Pancreas (tissue), 10 donors: ENCODE measurements at regions not wholly inside any gene's neighbourhood (a gene's known extent, or its start where the extent isn't known, plus 50 kb on each side); places are given as distances from the start of the nearest gene placed in this dataset.

Source experiments
- ATAC-seq, 4 donors: fragments of 200-7000 bp; cut with Tn5 transposase; one replicate each; pipeline versions ENCODE4 v1.8.0 to v1.9.1; 2020; ENCODE audit warnings: mild to moderate bottlenecking in 4 of 4, moderate library complexity in 4 of 4
- DNase-seq, 6 donors: peaks; one replicate each; pipeline ENCODE4 v3.0.0-alpha.2; 2020
- FAIRE-seq: peaks from 2 replicates; lab custom pipeline; 2012; peaks lifted over from hg19 to GRCh38; lab: Jason Lieb, UNC
- H3K27ac ChIP-seq, 4 donors: fragments of 200-600 bp; sonication (generic); 1 replicate in 3 of 4; 2 replicates in 1 of 4; pipeline versions ENCODE4 v1.5.0 to v1.8.0; 2020
- H3K27me3 ChIP-seq, 4 donors: fragments of 200-600 bp; one replicate each; pipeline ENCODE4 v1.8.0; 2021
- H3K36me3 ChIP-seq, 3 donors: fragments of 200-600 bp; sonication (generic) in 1 of 3; one replicate each; pipeline versions ENCODE4 v1.5.0 to v1.8.0; 2020 to 2021
- H3K4me1 ChIP-seq, 3 donors: fragments of 200-600 bp; one replicate each; pipeline ENCODE4 v1.8.0; 2021
- H3K4me3 ChIP-seq, 4 donors: fragments of 200-600 bp; sonication (generic) in 2 of 4; one replicate each; pipeline versions ENCODE4 v1.5.0 to v1.8.0; 2020 to 2021
- H3K9me3 ChIP-seq, 4 donors: fragments of 200-600 bp; one replicate each; pipeline ENCODE4 v1.8.0; 2021
- CTCF ChIP-seq, 4 donors: fragments of 200-600 bp; sonication (generic) in 3 of 4; IDR thresholded peaks; one replicate each; pipeline versions ENCODE4 v1.5.0 to v1.8.0; 2021; ENCODE audit warnings: antibody characterized with exemption in 4 of 4
- WGBS, 2 donors: extraction: QIAGEN DNeasy Blood & Tissue Kit; methylation state at CpG; one replicate each; pipeline ENCODE4 v1.1.7; 2013; 5-methylcytosine and 5-hydroxymethylcytosine counted together
- intact Hi-C, 3 donors: fragments of 100-400 bp; cut with DNase I; formaldehyde crosslinking; loops; one replicate each; pipeline versions ENCODE4 v1.11.1 to v1.14.2; 2022
- donor health status: healthy with polysubstance abuse.
- donor health status: DM: no; HTN: no; CAD: no; lungs with moderate emphysema.
- donor health status: DM: no; HTN: no; CAD: no.
- donor health status: control.
- donor health status: control.
- donor health status: Bipolar disorder and iron deficiency.
- donor health status: DM: yes; HTN: yes; CAD: no.
- donor health status: DM: no; HTN: no; CAD: no.
- donor health status: DM: no; HTN: no; CAD: no.
- donor health status: DM: yes; HTN: yes; CAD: no.

- DNase-seq, result no peak
- TF ChIP-seq CTCF (IDR thresholded peaks at IDR 0.05), result no peak
- H3K27me3 ChIP-seq, result no peaks in the 10 kb centered on the region
- intact Hi-C loops, result no loop called here
- H3K4me1 ChIP-seq, result no peaks in the 10 kb centered on the region
- no peaks in the 10 kb centered on the region for H3K36me3 ChIP-seq
- H3K4me3 ChIP-seq, result no peak overlapping the region
- FAIRE-seq, result no peak
- no peak for ATAC-seq
- 56 to 67% methylated on average over 2 of the region's 2 CpGs for WGBS, 2 donors
- H3K27ac ChIP-seq, result no peak overlapping the region
- no peaks in the 10 kb centered on the region for H3K9me3 ChIP-seq
These were observed 331.1 kb upstream of the CPEB2 start for GRCh38 chr4:14671146-14671545.

- Histone ChIP-seq H3K27ac (no peak overlapping the region), H3K4me3 (no peak overlapping the region), H3K27me3 (no peaks in the 10 kb centered on the region), H3K4me1 (no peaks in the 10 kb centered on the region), H3K9me3 (no peaks in the 10 kb centered on the region), H3K36me3 (no peaks in the 10 kb centered on the region)
- FAIRE-seq (no peak), DNase-seq (no peak), ATAC-seq (no peak)
- 74 to 76% methylated on average over 3 of the region's 3 CpGs for WGBS, 2 donors
- no peak for TF ChIP-seq CTCF (IDR thresholded peaks at IDR 0.05)
- intact Hi-C loops, result no loop called here
These were observed 326.8 kb upstream of the CPEB2 start for GRCh38 chr4:14675279-14675985.

- 85 to 93% methylated on average over 5 of the region's 5 CpGs for WGBS, 2 donors
- intact Hi-C loops, result no loop called here
- H3K27me3 ChIP-seq, result no peaks in the 10 kb centered on the region
- H3K4me1 ChIP-seq, result no peaks in the 10 kb centered on the region
- H3K36me3 ChIP-seq, result no peaks in the 10 kb centered on the region
- DNase-seq (no peak), FAIRE-seq (no peak), ATAC-seq (no peak)
- no peak overlapping the region for H3K4me3 ChIP-seq
- no peak overlapping the region for H3K27ac ChIP-seq
- no peaks in the 10 kb centered on the region for H3K9me3 ChIP-seq
- no peak for TF ChIP-seq CTCF (IDR thresholded peaks at IDR 0.05)
These were observed 322.4 kb upstream of the CPEB2 start for GRCh38 chr4:14679906-14680305.

- no peak for TF ChIP-seq CTCF (IDR thresholded peaks at IDR 0.05)
These were observed 321.0 kb upstream of the CPEB2 start for GRCh38 chr4:14681330-14681729.

GRCh38 chr4:14693728-14694127 is 308.6 kb upstream of the CPEB2 start:
- Histone ChIP-seq H3K27me3 (no peaks in the 10 kb centered on the region), H3K4me3 (no peak overlapping the region), H3K36me3 (no peaks in the 10 kb centered on the region), H3K27ac (no peak overlapping the region), H3K9me3 (no peaks in the 10 kb centered on the region), H3K4me1 (no peaks in the 10 kb centered on the region)
- intact Hi-C loops, result no loop called here
- no peak for ATAC-seq
- FAIRE-seq, result no peak
- DNase-seq, result no peak
- TF ChIP-seq CTCF (IDR thresholded peaks at IDR 0.05), result no peak

More at GRCh38 chr4:14681330-14681729, 321.0 kb upstream of the CPEB2 start:
- H3K4me1 ChIP-seq, result no peaks in the 10 kb centered on the region
- no peak overlapping the region for H3K27ac ChIP-seq
- WGBS, 2 donors, result 67 to 76% methylated on average over 4 of the region's 4 CpGs
- intact Hi-C loops, result no loop called here
- no peaks in the 10 kb centered on the region for H3K36me3 ChIP-seq
- FAIRE-seq (no peak), DNase-seq (no peak), ATAC-seq (no peak)
- H3K9me3 ChIP-seq, result no peaks in the 10 kb centered on the region
- H3K4me3 ChIP-seq, result no peak overlapping the region
- H3K27me3 ChIP-seq, result no peaks in the 10 kb centered on the region
